ENCODE measurements at regions not wholly inside any gene's neighbourhood (a gene's known extent, or its start where the extent isn't known, plus 50 kb on each side); places are given as distances from the start of the nearest gene placed in this dataset.

DNA sequence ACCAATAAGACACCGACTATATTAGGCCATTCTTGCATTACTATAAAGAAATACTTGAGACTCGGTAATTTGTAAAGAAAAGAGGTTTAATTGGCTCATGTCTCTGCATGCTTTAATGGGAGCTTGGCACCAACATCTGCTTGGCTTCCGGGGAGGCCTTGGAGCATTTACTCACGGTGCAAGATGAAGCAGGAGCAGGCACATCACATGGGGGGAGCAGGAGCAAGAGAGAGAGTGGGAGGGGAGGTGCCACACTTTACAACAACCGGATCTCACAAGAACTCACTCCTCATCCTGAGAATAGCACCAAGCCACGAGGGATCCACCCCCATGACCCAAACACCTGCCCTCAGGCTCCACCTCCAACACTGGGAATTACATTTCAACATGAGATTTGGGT, 224.8 kb downstream of the KLF5 start:
- WGBS (ENCODE audit: low lambda C conversion rate, missing lambda C conversion rate) = 93% methylated on average over 6 of the region's 6 CpGs
- H4K20me1 ChIP-seq (ENCODE audit: insufficient read depth, poor library complexity, severe bottlenecking) = no peaks in the 10 kb centered on the region
- TF ChIP-seq EZH2 (IDR thresholded peaks at IDR 0.05; ENCODE audit: borderline replicate concordance) (no peak), EZH2phosphoT487 (IDR thresholded peaks at IDR 0.05; ENCODE audit: low read depth, severe bottlenecking, unreplicated experiment) (no peak)
- TF ChIP-seq, protein P1, sequence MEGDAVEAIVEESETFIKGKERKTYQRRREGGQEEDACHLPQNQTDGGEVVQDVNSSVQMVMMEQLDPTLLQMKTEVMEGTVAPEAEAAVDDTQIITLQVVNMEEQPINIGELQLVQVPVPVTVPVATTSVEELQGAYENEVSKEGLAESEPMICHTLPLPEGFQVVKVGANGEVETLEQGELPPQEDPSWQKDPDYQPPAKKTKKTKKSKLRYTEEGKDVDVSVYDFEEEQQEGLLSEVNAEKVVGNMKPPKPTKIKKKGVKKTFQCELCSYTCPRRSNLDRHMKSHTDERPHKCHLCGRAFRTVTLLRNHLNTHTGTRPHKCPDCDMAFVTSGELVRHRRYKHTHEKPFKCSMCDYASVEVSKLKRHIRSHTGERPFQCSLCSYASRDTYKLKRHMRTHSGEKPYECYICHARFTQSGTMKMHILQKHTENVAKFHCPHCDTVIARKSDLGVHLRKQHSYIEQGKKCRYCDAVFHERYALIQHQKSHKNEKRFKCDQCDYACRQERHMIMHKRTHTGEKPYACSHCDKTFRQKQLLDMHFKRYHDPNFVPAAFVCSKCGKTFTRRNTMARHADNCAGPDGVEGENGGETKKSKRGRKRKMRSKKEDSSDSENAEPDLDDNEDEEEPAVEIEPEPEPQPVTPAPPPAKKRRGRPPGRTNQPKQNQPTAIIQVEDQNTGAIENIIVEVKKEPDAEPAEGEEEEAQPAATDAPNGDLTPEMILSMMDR (IDR thresholded peaks at IDR 0.05; ENCODE audit: poor library complexity) = no peak
- H2AFZ ChIP-seq = no peak overlapping the region
- H3K36me3 ChIP-seq (replicated peaks; ENCODE audit: insufficient read depth, low read depth) = no peaks in the 10 kb centered on the region
- H3K27me3 ChIP-seq = no peaks in the 10 kb centered on the region
- H3K79me2 ChIP-seq = no peaks in the 10 kb centered on the region
- no peak for DNase-seq (ENCODE audit: low spot score)
- H3K4me3 ChIP-seq = no peak overlapping the region
- H3K4me1 ChIP-seq (ENCODE audit: insufficient read depth) = no peaks in the 10 kb centered on the region
- no peak overlapping the region for H3K4me2 ChIP-seq
- H3K9me3 ChIP-seq (ENCODE audit: low read depth) = no peaks in the 10 kb centered on the region
- no peaks in the 10 kb centered on the region for H3K9me2 ChIP-seq (replicated peaks; ENCODE audit: insufficient read depth)
- no peak overlapping the region for H3K27ac ChIP-seq

DNA sequence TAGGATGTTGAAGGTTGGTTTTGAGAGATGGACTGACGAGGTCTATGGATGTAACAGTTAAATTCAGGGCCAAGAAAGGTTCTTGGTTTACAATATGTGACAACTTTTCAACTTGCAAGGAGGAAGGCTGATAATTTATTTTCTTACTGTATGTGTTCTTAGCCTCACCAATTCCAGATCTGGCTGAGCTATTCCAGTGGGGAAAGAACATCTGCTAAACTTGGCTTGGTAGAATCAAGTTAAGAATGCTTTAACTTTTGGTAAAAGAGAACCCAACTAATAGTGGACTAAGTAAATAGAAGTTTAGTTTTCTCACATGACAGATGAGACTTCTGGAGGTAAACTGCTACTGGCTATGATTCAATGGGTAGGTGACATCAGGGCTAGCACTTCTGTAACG, 222.9 kb downstream of the KLF5 start:
- no peak for DNase-seq (ENCODE audit: low spot score)
- H3K4me1 ChIP-seq (ENCODE audit: insufficient read depth) = no peaks in the 10 kb centered on the region
- no peak overlapping the region for H3K4me3 ChIP-seq
- no peaks in the 10 kb centered on the region for H3K9me2 ChIP-seq (replicated peaks; ENCODE audit: insufficient read depth)
- no peaks in the 10 kb centered on the region for H3K79me2 ChIP-seq
- H3K27ac ChIP-seq = no peak overlapping the region
- H3K36me3 ChIP-seq (replicated peaks; ENCODE audit: insufficient read depth, low read depth) = no peaks in the 10 kb centered on the region
- H2AFZ ChIP-seq = no peak overlapping the region
- no peaks in the 10 kb centered on the region for H3K27me3 ChIP-seq
- WGBS (ENCODE audit: low lambda C conversion rate, missing lambda C conversion rate) = 91% methylated on average over 2 of the region's 2 CpGs
- TF ChIP-seq EZH2phosphoT487 (IDR thresholded peaks at IDR 0.05; ENCODE audit: low read depth, severe bottlenecking, unreplicated experiment) = no peak
- no peak for TF ChIP-seq EZH2 (IDR thresholded peaks at IDR 0.05; ENCODE audit: borderline replicate concordance)
- TF ChIP-seq, protein P1 (IDR thresholded peaks at IDR 0.05; ENCODE audit: poor library complexity) = no peak
- no peaks in the 10 kb centered on the region for H4K20me1 ChIP-seq (ENCODE audit: insufficient read depth, poor library complexity, severe bottlenecking)
- no peak overlapping the region for H3K4me2 ChIP-seq
- H3K9me3 ChIP-seq (ENCODE audit: low read depth) = no peaks in the 10 kb centered on the region

DNA sequence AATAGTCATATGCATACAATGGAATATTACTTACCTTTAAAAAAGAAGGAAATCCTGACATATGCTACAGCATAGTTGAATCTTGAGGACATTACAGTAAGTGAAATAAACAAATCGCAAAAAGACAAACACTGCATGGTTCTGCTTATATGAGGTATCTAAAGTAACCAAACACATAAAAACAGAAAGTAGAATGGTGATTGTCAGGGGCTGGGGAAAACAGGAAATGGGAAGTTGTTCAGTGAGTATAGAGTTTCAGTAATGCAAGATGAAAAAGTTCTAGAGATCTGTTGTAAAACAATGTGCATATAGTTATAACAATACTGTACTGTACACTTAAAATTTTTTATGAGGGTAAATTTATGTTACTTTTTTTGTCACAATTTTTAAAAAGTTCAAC, 219.4 kb downstream of the KLF5 start:
- Histone ChIP-seq H3K4me1 (ENCODE audit: insufficient read depth) (no peaks in the 10 kb centered on the region), H4K20me1 (ENCODE audit: insufficient read depth, poor library complexity, severe bottlenecking) (no peaks in the 10 kb centered on the region), H2AFZ (no peak overlapping the region), H3K9me2 (replicated peaks; ENCODE audit: insufficient read depth) (no peaks in the 10 kb centered on the region), H3K4me2 (no peak overlapping the region), H3K27me3 (no peaks in the 10 kb centered on the region), H3K4me3 (no peak overlapping the region), H3K9me3 (ENCODE audit: low read depth) (no peaks in the 10 kb centered on the region), H3K79me2 (no peaks in the 10 kb centered on the region), H3K36me3 (replicated peaks; ENCODE audit: insufficient read depth, low read depth) (no peaks in the 10 kb centered on the region), H3K27ac (no peak overlapping the region)
- WGBS (ENCODE audit: low lambda C conversion rate, missing lambda C conversion rate) = 80% methylated on average over 1 of the region's 1 CpG
- TF ChIP-seq, protein P1 (IDR thresholded peaks at IDR 0.05; ENCODE audit: poor library complexity) = no peak
- no peak for TF ChIP-seq EZH2 (IDR thresholded peaks at IDR 0.05; ENCODE audit: borderline replicate concordance)
- TF ChIP-seq EZH2phosphoT487 (IDR thresholded peaks at IDR 0.05; ENCODE audit: low read depth, severe bottlenecking, unreplicated experiment) = no peak
- DNase-seq (ENCODE audit: low spot score) = no peak

DNA sequence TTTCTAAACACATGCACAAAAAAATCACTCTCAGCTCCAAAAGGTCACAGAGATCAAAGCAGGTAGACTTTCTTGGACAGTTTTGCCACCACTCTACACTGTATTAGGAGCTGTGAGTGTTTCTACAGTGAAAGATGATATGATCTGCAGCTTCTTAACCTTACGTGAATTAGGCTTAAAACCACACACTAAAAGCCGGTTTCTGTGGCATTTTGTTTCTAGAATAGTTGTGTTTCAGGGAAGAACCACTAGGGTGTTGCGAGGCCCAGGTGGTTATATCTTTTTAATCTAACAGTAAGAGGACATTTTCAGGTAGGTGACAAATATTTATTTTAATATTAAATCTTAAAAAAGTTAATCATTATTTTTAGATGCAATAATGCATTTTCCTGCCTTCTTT, 216.4 kb downstream of the KLF5 start:
- no peak overlapping the region for H2AFZ ChIP-seq

More for the DNA sequence above, 216.4 kb downstream of the KLF5 start:
- H3K27me3 ChIP-seq = no peaks in the 10 kb centered on the region
- no peak for DNase-seq (ENCODE audit: low spot score)
- WGBS (ENCODE audit: low lambda C conversion rate, missing lambda C conversion rate) = 76% methylated on average over 3 of the region's 3 CpGs
- no peak overlapping the region for H3K4me2 ChIP-seq
- TF ChIP-seq, protein P1 (IDR thresholded peaks at IDR 0.05; ENCODE audit: poor library complexity) = peak; percentile 4
- TF ChIP-seq EZH2 (IDR thresholded peaks at IDR 0.05; ENCODE audit: borderline replicate concordance) (no peak), EZH2phosphoT487 (IDR thresholded peaks at IDR 0.05; ENCODE audit: low read depth, severe bottlenecking, unreplicated experiment) (no peak)
- H3K36me3 ChIP-seq (replicated peaks; ENCODE audit: insufficient read depth, low read depth) = no peaks in the 10 kb centered on the region
- no peaks in the 10 kb centered on the region for H3K79me2 ChIP-seq
- H3K4me1 ChIP-seq (ENCODE audit: insufficient read depth) = no peaks in the 10 kb centered on the region
- H3K4me3 ChIP-seq = no peak overlapping the region
- H4K20me1 ChIP-seq (ENCODE audit: insufficient read depth, poor library complexity, severe bottlenecking) = no peaks in the 10 kb centered on the region
- H3K9me2 ChIP-seq (replicated peaks; ENCODE audit: insufficient read depth) = no peaks in the 10 kb centered on the region
- H3K9me3 ChIP-seq (ENCODE audit: low read depth) = no peaks in the 10 kb centered on the region
- H3K27ac ChIP-seq = no peak overlapping the region

Measured in hepatocyte (in vitro differentiated cells).